ENCODE measurements at regions not wholly inside any gene's neighbourhood (a gene's known extent, or its start where the extent isn't known, plus 50 kb on each side); places are given as distances from the start of the nearest gene placed in this dataset.

GRCh38 chr10:128287921-128288320, 161.7 kb upstream of the MKI67 start:
- TF ChIP-seq CTCF (IDR thresholded peaks at IDR 0.05; ENCODE audit: low read depth, low read length) = no peak
- TF ChIP-seq EZH2phosphoT487 (IDR thresholded peaks at IDR 0.05; ENCODE audit: low read depth) = no peak

Data from OCI-LY3 (cell line).